HL-60 (cell line): ENCODE measurements at regions not wholly inside any gene's neighbourhood (a gene's known extent, or its start where the extent isn't known, plus 50 kb on each side); places are given as distances from the start of the nearest gene placed in this dataset.

Source experiments
- DNase-seq, 2 experiments: peaks; one replicate each; pipeline ENCODE4 v3.0.0-alpha.2; 2010 to 2020; ENCODE audit warnings: low read depth in 1 of 2, low spot score in 1 of 2
- H3K27ac ChIP-seq: fragments of 250-450 bp; sonication (Bioruptor Pico); replicated peaks from 2 replicates; pipeline ENCODE4 v1.5.1; 2020; ENCODE audit warnings: mild to moderate bottlenecking, moderate library complexity
- H3K27me3 ChIP-seq: fragments of 250-450 bp; sonication (Bioruptor Pico); 2 replicates; pipeline ENCODE4 v1.5.1; 2021; ENCODE audit warnings: mild to moderate bottlenecking, moderate library complexity; ENCODE audit not compliant: insufficient read depth, poor library complexity, severe bottlenecking
- H3K4me3 ChIP-seq: replicated peaks from 2 replicates; pipeline ENCODE4 v1.5.1; 2011; ENCODE audit warnings: mild to moderate bottlenecking, control low read depth, low read length; ENCODE audit not compliant: insufficient read depth
- GABPA ChIP-seq: IDR thresholded peaks from 2 replicates; pipeline ENCODE4 v1.6.1; 2012; ENCODE audit warnings: low read depth
- POLR2AphosphoS5 ChIP-seq: IDR thresholded peaks from 2 replicates; pipeline ENCODE4 v1.6.1; 2012; ENCODE audit warnings: low read depth
- SPI1 ChIP-seq: IDR thresholded peaks from 2 replicates; pipeline ENCODE4 v1.6.1; 2012; ENCODE audit warnings: low read depth, mild to moderate bottlenecking, borderline replicate concordance
- TF ChIP-seq, protein P1 (sequence below): IDR thresholded peaks from one replicate; pipeline ENCODE4 v1.5.1; 2011; ENCODE audit warnings: low read length, control low read depth, inconsistent platforms; ENCODE audit not compliant: insufficient read depth
- TF ChIP-seq, protein P2 (sequence below): IDR thresholded peaks from 2 replicates; pipeline ENCODE4 v1.6.1; 2012; ENCODE audit warnings: low read depth; ENCODE audit not compliant: insufficient replicate concordance

DNA sequence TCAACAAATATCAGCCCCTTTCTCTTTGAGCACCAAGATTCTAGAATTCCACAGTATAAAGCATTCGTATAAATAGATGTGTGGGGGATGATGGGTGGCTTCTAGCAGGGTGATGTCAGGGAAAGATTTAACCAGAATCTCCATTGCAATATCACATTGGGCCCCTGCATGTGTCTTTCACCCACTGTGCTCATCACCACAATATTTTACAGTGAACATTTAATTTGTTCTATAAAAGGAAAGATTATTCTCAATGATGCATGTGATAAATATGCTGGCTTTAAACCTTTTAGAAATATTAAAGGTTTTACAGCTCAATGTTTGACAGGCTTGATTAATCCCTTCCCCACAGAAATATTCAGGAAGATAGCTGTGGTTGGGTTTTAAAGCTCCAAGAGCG, 457.8 kb upstream of the DAB1 start:
- no peak for TF ChIP-seq POLR2AphosphoS5
- no peak for TF ChIP-seq GABPA
- no peak for TF ChIP-seq SPI1
- no peak for DNase-seq
- Histone ChIP-seq H3K27me3 (no peaks in the 10 kb centered on the region), H3K27ac (no peak overlapping the region), H3K4me3 (no peak overlapping the region)

- no peak overlapping the region for H3K27ac ChIP-seq
- peaks cover 3% of the 10 kb centered on the region for H3K27me3 ChIP-seq
Measured at GRCh38 chr1:57879700-57880099, 455.8 kb upstream of the DAB1 start.

DNA sequence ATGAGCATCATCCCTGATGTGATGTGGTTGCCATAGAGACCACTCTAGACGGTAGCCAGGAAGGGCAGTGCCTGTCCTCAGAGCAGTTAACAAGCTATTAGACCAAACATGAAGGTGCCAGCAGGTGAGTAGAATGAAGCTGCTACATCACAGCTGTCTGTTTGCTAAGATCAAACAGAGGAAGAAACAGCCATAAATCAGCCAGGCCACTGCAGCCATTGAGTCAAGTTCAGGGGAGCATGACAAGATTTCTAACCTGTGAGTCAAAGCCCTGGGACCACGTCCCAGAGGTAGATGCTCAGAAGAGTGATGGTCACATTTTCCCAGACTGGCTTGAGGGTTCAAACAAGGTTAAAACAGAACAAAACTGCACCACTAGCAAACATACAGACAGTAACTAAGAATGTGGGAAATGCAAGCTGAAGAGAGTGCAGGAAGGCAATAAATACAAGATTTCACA, 450.6 kb upstream of the DAB1 start:
- no peak for DNase-seq
- Histone ChIP-seq H3K27ac (no peak overlapping the region), H3K27me3 (peaks cover 3% of the 10 kb centered on the region), H3K4me3 (no peak overlapping the region)
- TF ChIP-seq SPI1 (no peak), GABPA (no peak), POLR2AphosphoS5 (no peak)
- TF ChIP-seq, protein P1, sequence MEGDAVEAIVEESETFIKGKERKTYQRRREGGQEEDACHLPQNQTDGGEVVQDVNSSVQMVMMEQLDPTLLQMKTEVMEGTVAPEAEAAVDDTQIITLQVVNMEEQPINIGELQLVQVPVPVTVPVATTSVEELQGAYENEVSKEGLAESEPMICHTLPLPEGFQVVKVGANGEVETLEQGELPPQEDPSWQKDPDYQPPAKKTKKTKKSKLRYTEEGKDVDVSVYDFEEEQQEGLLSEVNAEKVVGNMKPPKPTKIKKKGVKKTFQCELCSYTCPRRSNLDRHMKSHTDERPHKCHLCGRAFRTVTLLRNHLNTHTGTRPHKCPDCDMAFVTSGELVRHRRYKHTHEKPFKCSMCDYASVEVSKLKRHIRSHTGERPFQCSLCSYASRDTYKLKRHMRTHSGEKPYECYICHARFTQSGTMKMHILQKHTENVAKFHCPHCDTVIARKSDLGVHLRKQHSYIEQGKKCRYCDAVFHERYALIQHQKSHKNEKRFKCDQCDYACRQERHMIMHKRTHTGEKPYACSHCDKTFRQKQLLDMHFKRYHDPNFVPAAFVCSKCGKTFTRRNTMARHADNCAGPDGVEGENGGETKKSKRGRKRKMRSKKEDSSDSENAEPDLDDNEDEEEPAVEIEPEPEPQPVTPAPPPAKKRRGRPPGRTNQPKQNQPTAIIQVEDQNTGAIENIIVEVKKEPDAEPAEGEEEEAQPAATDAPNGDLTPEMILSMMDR: no peak
- TF ChIP-seq, protein P2, sequence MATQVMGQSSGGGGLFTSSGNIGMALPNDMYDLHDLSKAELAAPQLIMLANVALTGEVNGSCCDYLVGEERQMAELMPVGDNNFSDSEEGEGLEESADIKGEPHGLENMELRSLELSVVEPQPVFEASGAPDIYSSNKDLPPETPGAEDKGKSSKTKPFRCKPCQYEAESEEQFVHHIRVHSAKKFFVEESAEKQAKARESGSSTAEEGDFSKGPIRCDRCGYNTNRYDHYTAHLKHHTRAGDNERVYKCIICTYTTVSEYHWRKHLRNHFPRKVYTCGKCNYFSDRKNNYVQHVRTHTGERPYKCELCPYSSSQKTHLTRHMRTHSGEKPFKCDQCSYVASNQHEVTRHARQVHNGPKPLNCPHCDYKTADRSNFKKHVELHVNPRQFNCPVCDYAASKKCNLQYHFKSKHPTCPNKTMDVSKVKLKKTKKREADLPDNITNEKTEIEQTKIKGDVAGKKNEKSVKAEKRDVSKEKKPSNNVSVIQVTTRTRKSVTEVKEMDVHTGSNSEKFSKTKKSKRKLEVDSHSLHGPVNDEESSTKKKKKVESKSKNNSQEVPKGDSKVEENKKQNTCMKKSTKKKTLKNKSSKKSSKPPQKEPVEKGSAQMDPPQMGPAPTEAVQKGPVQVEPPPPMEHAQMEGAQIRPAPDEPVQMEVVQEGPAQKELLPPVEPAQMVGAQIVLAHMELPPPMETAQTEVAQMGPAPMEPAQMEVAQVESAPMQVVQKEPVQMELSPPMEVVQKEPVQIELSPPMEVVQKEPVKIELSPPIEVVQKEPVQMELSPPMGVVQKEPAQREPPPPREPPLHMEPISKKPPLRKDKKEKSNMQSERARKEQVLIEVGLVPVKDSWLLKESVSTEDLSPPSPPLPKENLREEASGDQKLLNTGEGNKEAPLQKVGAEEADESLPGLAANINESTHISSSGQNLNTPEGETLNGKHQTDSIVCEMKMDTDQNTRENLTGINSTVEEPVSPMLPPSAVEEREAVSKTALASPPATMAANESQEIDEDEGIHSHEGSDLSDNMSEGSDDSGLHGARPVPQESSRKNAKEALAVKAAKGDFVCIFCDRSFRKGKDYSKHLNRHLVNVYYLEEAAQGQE: no peak

More at GRCh38 chr1:57879700-57880099, 455.8 kb upstream of the DAB1 start:
- DNase-seq: no peak
- TF ChIP-seq SPI1 (no peak), POLR2AphosphoS5 (no peak), GABPA (no peak)
- TF ChIP-seq, protein P1: no peak
- TF ChIP-seq, protein P2: no peak
- no peak overlapping the region for H3K4me3 ChIP-seq

DNA sequence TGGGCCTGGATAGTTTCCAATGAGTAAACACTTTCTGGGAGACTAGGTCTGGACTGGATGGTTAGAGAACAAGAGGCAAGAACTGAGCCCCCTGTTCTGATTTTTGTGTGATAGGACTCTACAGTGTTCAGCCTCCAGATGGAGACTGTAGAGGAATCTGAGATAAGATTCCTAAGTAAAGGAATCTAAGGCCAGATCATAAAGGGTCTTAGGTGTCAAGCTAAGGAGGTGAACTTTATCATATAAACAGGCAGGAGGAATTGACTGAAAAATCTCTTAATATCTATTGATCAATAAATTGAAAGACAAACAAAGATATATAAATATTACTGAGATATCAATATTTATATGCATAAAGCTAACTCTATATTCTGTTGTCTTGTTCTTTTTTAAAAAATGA, 449.1 kb upstream of the DAB1 start:
- Histone ChIP-seq H3K4me3 (no peak overlapping the region), H3K27ac (no peak overlapping the region), H3K27me3 (peaks cover 3% of the 10 kb centered on the region)
- DNase-seq: no peak
- TF ChIP-seq GABPA: no peak
- TF ChIP-seq SPI1: no peak
- TF ChIP-seq, protein P2: no peak
- TF ChIP-seq, protein P1: no peak
- no peak for TF ChIP-seq POLR2AphosphoS5
